Endodermal cell (in vitro differentiated cells): ENCODE measurements at regions not wholly inside any gene's neighbourhood (a gene's known extent, or its start where the extent isn't known, plus 50 kb on each side); places are given as distances from the start of the nearest gene placed in this dataset.
"Not testable (repeated sequence)": the region's sequence is repeated elsewhere in the genome, so short reads cannot be mapped to it uniquely, and the experiment has no call there.

Source experiments
- DNase-seq: peaks from one replicate; pipeline ENCODE4 v3.0.0-alpha.2; 2017
- H3K27ac ChIP-seq: 2 replicates; pipeline ENCODE4 v1.5.1; 2013; ENCODE audit warnings: mild to moderate bottlenecking, low read depth, low read length, moderate library complexity
- H3K27me3 ChIP-seq: 2 replicates; pipeline ENCODE4 v1.6.1; 2013; ENCODE audit warnings: mild to moderate bottlenecking, low read length, moderate library complexity; ENCODE audit not compliant: insufficient read depth, control insufficient read depth, poor library complexity, severe bottlenecking
- H3K36me3 ChIP-seq: 2 replicates; pipeline ENCODE4 v1.7.0; 2013; ENCODE audit warnings: mild to moderate bottlenecking, low read length, moderate library complexity; ENCODE audit not compliant: control insufficient read depth, insufficient read depth
- H3K4me1 ChIP-seq: one replicate; pipeline ENCODE4 v1.7.0; 2013; ENCODE audit warnings: low read length; ENCODE audit not compliant: control insufficient read depth, insufficient read depth
- H3K4me3 ChIP-seq: 2 replicates; pipeline ENCODE4 v1.5.1; 2013; ENCODE audit warnings: mild to moderate bottlenecking, low read length, moderate library complexity
- H3K9ac ChIP-seq: 2 replicates; pipeline ENCODE4 v1.6.1; 2013; ENCODE audit warnings: mild to moderate bottlenecking, low read length, moderate library complexity; ENCODE audit not compliant: poor library complexity, severe bottlenecking; ENCODE audit errors: extremely low read depth
- H3K9me3 ChIP-seq: 2 replicates; pipeline ENCODE4 v1.6.1; 2013; ENCODE audit warnings: mild to moderate bottlenecking, low read length, moderate library complexity; ENCODE audit not compliant: control insufficient read depth
- H3K27ac Mint-ChIP-seq: 2 replicates; pipeline ENCODE4 v1.8.0; 2020; ENCODE audit warnings: mixed read lengths
- H3K27me3 Mint-ChIP-seq: 2 replicates; pipeline ENCODE4 v1.8.0; 2021; ENCODE audit warnings: mild to moderate bottlenecking, mixed read lengths; ENCODE audit not compliant: insufficient read depth
- H3K36me3 Mint-ChIP-seq: 2 replicates; pipeline ENCODE4 v1.8.0; 2020; ENCODE audit warnings: low read depth, mixed read lengths
- H3K4me1 Mint-ChIP-seq: 2 replicates; pipeline ENCODE4 v1.8.0; 2020; ENCODE audit warnings: mixed read lengths
- H3K4me3 Mint-ChIP-seq: 2 replicates; pipeline ENCODE4 v1.8.0; 2020; ENCODE audit warnings: mild to moderate bottlenecking, moderate library complexity, mixed read lengths
- H3K9me3 Mint-ChIP-seq: 2 replicates; pipeline ENCODE4 v1.8.0; 2020; ENCODE audit warnings: mild to moderate bottlenecking, mixed read lengths
- CTCF ChIP-seq: fragments of 200-600 bp; sonication (generic); conservative IDR thresholded peaks from 2 replicates; pipeline ENCODE4 v1.5.0; 2021; ENCODE audit warnings: antibody characterized with exemption, mild to moderate bottlenecking
- WGBS, 2 experiments: methylation state at CpG; one replicate each; pipeline versions ENCODE4 v1.1.5 to v1.1.7; 2013; ENCODE audit warnings: missing lambda C conversion rate in 2 of 2, mixed read lengths in 1 of 2; ENCODE audit not compliant: insufficient coverage in 1 of 2, insufficient read length in 1 of 2; 5-methylcytosine and 5-hydroxymethylcytosine counted together

- Histone ChIP-seq H3K4me3 (no peak overlapping the region), H3K27ac (no peak overlapping the region), H3K9me3 (no peaks in the 10 kb centered on the region), H3K4me1 (no peaks in the 10 kb centered on the region), H3K27me3 (no peaks in the 10 kb centered on the region), H3K9ac (no peak overlapping the region), H3K36me3 (no peaks in the 10 kb centered on the region)
- no peak for DNase-seq
- Mint-ChIP-seq H3K36me3 (no peaks in the 10 kb centered on the region), H3K27ac (no peak overlapping the region), H3K9me3 (no peaks in the 10 kb centered on the region), H3K4me3 (no peak overlapping the region), H3K27me3 (no peaks in the 10 kb centered on the region), H3K4me1 (no peaks in the 10 kb centered on the region)
- 93% methylated on average over 1 of the region's 1 CpG; no CpG with 5 or more reads in 1 of the 2 experiments for WGBS, 2 experiments
- TF ChIP-seq CTCF, result no peak
Measured at GRCh38 chr3:29022976-29023375, 257.9 kb upstream of the RBMS3 start.

DNA sequence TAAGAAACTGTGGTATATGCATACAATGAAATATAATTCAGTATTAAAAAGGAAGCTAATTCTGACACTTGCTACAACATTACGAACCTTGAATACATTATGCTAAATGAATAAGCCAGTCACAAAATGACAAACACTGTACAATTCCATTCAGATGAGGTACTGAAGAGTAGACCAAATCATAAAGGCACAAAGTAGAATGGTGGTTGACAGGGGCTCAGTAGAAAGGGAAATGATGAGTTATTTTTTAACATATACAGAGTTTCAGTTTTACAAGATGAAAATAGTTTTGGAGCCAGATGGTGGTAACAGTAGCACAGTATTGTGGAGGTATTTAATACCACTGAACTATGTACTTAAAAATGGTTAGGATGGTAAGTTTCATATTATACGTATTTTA is 254.6 kb upstream of the RBMS3 start:
- no peak overlapping the region for H3K9ac ChIP-seq
- no peak for DNase-seq
- H3K4me1 ChIP-seq, result no peaks in the 10 kb centered on the region
- H3K4me3 Mint-ChIP-seq, result no peak overlapping the region
- no peak overlapping the region for H3K4me3 ChIP-seq
- no peaks in the 10 kb centered on the region for H3K27me3 Mint-ChIP-seq
- 86% methylated on average over 1 of the region's 2 CpGs; no CpG with 5 or more reads in 1 of the 2 experiments for WGBS, 2 experiments
- no peak overlapping the region for H3K27ac ChIP-seq
- no peak overlapping the region for H3K27ac Mint-ChIP-seq
- no peaks in the 10 kb centered on the region for H3K36me3 Mint-ChIP-seq
- no peak for TF ChIP-seq CTCF
- H3K9me3 ChIP-seq, result no peaks in the 10 kb centered on the region
- no peaks in the 10 kb centered on the region for H3K27me3 ChIP-seq
- no peaks in the 10 kb centered on the region for H3K9me3 Mint-ChIP-seq
- no peaks in the 10 kb centered on the region for H3K4me1 Mint-ChIP-seq
- H3K36me3 ChIP-seq, result no peaks in the 10 kb centered on the region

- H3K9me3 ChIP-seq, result no peaks in the 10 kb centered on the region
- no peak overlapping the region for H3K27ac Mint-ChIP-seq
Measured at GRCh38 chr3:29026959-29027358, 253.9 kb upstream of the RBMS3 start.

GRCh38 chr3:29031175-29031574 is 249.7 kb upstream of the RBMS3 start:
- not testable (repeated sequence) for H3K4me1 ChIP-seq, H3K27ac Mint-ChIP-seq, H3K36me3 Mint-ChIP-seq, H3K4me3 Mint-ChIP-seq, DNase-seq, H3K4me1 Mint-ChIP-seq, H3K9me3 ChIP-seq, H3K36me3 ChIP-seq, H3K27me3 ChIP-seq, H3K9me3 Mint-ChIP-seq, H3K9ac ChIP-seq, H3K4me3 ChIP-seq, H3K27ac ChIP-seq, H3K27me3 Mint-ChIP-seq
- 90% methylated on average over 1 of the region's 2 CpGs; no CpG with 5 or more reads in 1 of the 2 experiments for WGBS, 2 experiments

More at GRCh38 chr3:29026959-29027358, 253.9 kb upstream of the RBMS3 start:
- Histone ChIP-seq H3K36me3 (no peaks in the 10 kb centered on the region), H3K27ac (no peak overlapping the region), H3K4me3 (no peak overlapping the region), H3K9ac (no peak overlapping the region), H3K4me1 (no peaks in the 10 kb centered on the region), H3K27me3 (no peaks in the 10 kb centered on the region)
- no peak for TF ChIP-seq CTCF
- Mint-ChIP-seq H3K9me3 (no peaks in the 10 kb centered on the region), H3K4me3 (no peak overlapping the region), H3K27me3 (no peaks in the 10 kb centered on the region), H3K36me3 (no peaks in the 10 kb centered on the region), H3K4me1 (no peaks in the 10 kb centered on the region)
- no peak for DNase-seq
- WGBS, 2 experiments, result 88 to 89% methylated on average over 1 to 3 of the region's 3 CpGs
